H1 (cell line): ENCODE measurements at regions not wholly inside any gene's neighbourhood (a gene's known extent, or its start where the extent isn't known, plus 50 kb on each side); places are given as distances from the start of the nearest gene placed in this dataset.
"Not testable (repeated sequence)": the region's sequence is repeated elsewhere in the genome, so short reads cannot be mapped to it uniquely, and the experiment has no call there.

ENCODE experiments used
- CTCF ChIA-PET: fragments of 300-600 bp; sonication (Branson Sonifier 250); formaldehyde crosslinking; loops from one replicate; lab custom pipeline; 2021; ENCODE audit not compliant: partially characterized antibody; lab: Charles Lee
- POLR2A ChIA-PET: fragments of 300-600 bp; sonication (Branson Sonifier 250); formaldehyde crosslinking; loops from one replicate; lab custom pipeline; 2021; ENCODE audit warnings: inconsistent platforms; ENCODE audit not compliant: partially characterized antibody; lab: Charles Lee
- DNase-seq, 2 experiments: peaks; one replicate each; pipeline versions ENCODE4 v3.0.0 to v3.0.0-alpha.2; 2010 to 2022; ENCODE audit warnings: low spot score in 2 of 2, low read depth in 1 of 2, mixed read lengths in 1 of 2
- FAIRE-seq: peaks from 2 replicates; lab custom pipeline; 2011; peaks lifted over from hg19 to GRCh38; lab: Jason Lieb, UNC
- H2AFZ ChIP-seq: 2 replicates; pipeline ENCODE4 v1.8.1; 2012; ENCODE audit warnings: low read length, inconsistent platforms
- H2AK5ac ChIP-seq: 2 replicates; pipeline ENCODE4 v1.6.1; 2013; ENCODE audit warnings: low read depth, low read length
- H2BK120ac ChIP-seq: replicated peaks from 2 replicates; pipeline ENCODE3; 2013; ENCODE audit warnings: low read depth, low read length, inconsistent platforms
- H2BK12ac ChIP-seq: 2 replicates; pipeline ENCODE4 v1.6.1; 2013; ENCODE audit warnings: low read depth, low read length
- H2BK15ac ChIP-seq: 2 replicates; pipeline ENCODE4 v1.6.1; 2013; ENCODE audit warnings: low read length
- H2BK20ac ChIP-seq: 2 replicates; pipeline ENCODE4 v1.6.1; 2013; ENCODE audit warnings: low read length
- H2BK5ac ChIP-seq: 2 replicates; pipeline ENCODE4 v1.6.1; 2013; ENCODE audit warnings: low read depth, low read length
- H3K14ac ChIP-seq: 2 replicates; pipeline ENCODE4 v1.6.1; 2013; ENCODE audit warnings: inconsistent platforms; ENCODE audit not compliant: insufficient read length
- H3K18ac ChIP-seq: 2 replicates; pipeline ENCODE4 v1.6.1; 2013; ENCODE audit warnings: low read length; ENCODE audit errors: extremely low read depth
- H3K23ac ChIP-seq: 2 replicates; pipeline ENCODE4 v1.6.1; 2013; ENCODE audit warnings: inconsistent platforms; ENCODE audit not compliant: insufficient read length
- H3K23me2 ChIP-seq: 2 replicates; pipeline ENCODE4 v1.6.1; 2013; ENCODE audit warnings: low read depth, low read length
- H3K27ac ChIP-seq: 2 replicates; pipeline ENCODE4 v1.6.1; 2011; ENCODE audit warnings: low read depth, low read length, inconsistent platforms
- H3K27me3 ChIP-seq, 4 experiments: replicated peaks in 1 of 4; 1 replicate in 1 of 4; 2 replicates in 3 of 4; pipeline versions ENCODE4 v1.6.1 to v1.8.1; 2011 to 2013; ENCODE audit warnings: low read length in 3 of 4, mild to moderate bottlenecking in 3 of 4, inconsistent platforms in 2 of 4, mixed read lengths in 2 of 4, moderate library complexity in 1 of 4; ENCODE audit not compliant: control insufficient read depth in 3 of 4, insufficient read depth in 3 of 4; ENCODE audit errors: extremely low read depth in 1 of 4
- H3K36me3 ChIP-seq, 4 experiments: 2 replicates each; pipeline versions ENCODE4 v1.6.1 to v1.8.1; 2011 to 2013; ENCODE audit warnings: mild to moderate bottlenecking in 4 of 4, low read length in 3 of 4, moderate library complexity in 2 of 4, control low read depth in 1 of 4, inconsistent platforms in 1 of 4; ENCODE audit not compliant: insufficient read depth in 4 of 4, control insufficient read depth in 2 of 4
- H3K4ac ChIP-seq: replicated peaks from 2 replicates; pipeline ENCODE3; 2013; ENCODE audit warnings: low read length, low read depth, mixed read lengths, inconsistent platforms; ENCODE audit not compliant: insufficient read length
- H3K4me1 ChIP-seq, 4 experiments: replicated peaks in 1 of 4; 1 replicate in 1 of 4; 2 replicates in 3 of 4; pipeline versions ENCODE4 v1.6.1 to v1.8.1; 2011 to 2013; ENCODE audit warnings: low read length in 3 of 4, inconsistent platforms in 2 of 4, mixed read lengths in 1 of 4; ENCODE audit not compliant: insufficient read depth in 4 of 4, control insufficient read depth in 3 of 4
- H3K4me2 ChIP-seq, 2 experiments: 2 replicates each; pipeline versions ENCODE4 v1.6.1 to v1.8.1; 2011 to 2013; ENCODE audit warnings: low read depth in 2 of 2, low read length in 2 of 2, control low read depth in 1 of 2, inconsistent platforms in 1 of 2, mild to moderate bottlenecking in 1 of 2; ENCODE audit not compliant: insufficient read depth in 1 of 2
- H3K4me3 ChIP-seq, 4 experiments: fragments of 200-600, 300-600 bp in 1 of 4; sonication (generic), shearing (Covaris generic), sonication (Bioruptor Twin) in 1 of 4; 2 replicates each; pipeline versions ENCODE4 v1.5.1 to v1.8.1; 2011 to 2016; ENCODE audit warnings: low read length in 4 of 4, low read depth in 3 of 4, control low read depth in 2 of 4, inconsistent platforms in 2 of 4, mild to moderate bottlenecking in 2 of 4, mixed read lengths in 1 of 4, moderate library complexity in 1 of 4; ENCODE audit not compliant: insufficient read depth in 2 of 4; ENCODE audit errors: extremely low read depth in 1 of 4
- H3K56ac ChIP-seq: replicated peaks from 2 replicates; pipeline ENCODE3; 2013; ENCODE audit warnings: low read depth, mild to moderate bottlenecking, mixed read lengths, low read length, inconsistent platforms; ENCODE audit not compliant: insufficient read length
- H3K79me1 ChIP-seq: 2 replicates; pipeline ENCODE4 v1.6.1; 2013; ENCODE audit warnings: low read depth, low read length, control low read depth
- H3K79me2 ChIP-seq, 2 experiments: 2 replicates each; pipeline versions ENCODE4 v1.6.1 to v1.8.1; 2012 to 2013; ENCODE audit warnings: low read length in 2 of 2, mild to moderate bottlenecking in 2 of 2, inconsistent platforms in 1 of 2; ENCODE audit not compliant: insufficient read depth in 2 of 2, control insufficient read depth in 1 of 2
- H3K9ac ChIP-seq, 4 experiments: replicated peaks in 1 of 4; 1 replicate in 1 of 4; 2 replicates in 3 of 4; pipeline versions ENCODE4 v1.6.1 to v1.8.1; 2011 to 2013; ENCODE audit warnings: low read depth in 3 of 4, low read length in 3 of 4, control low read depth in 2 of 4, mild to moderate bottlenecking in 2 of 4, moderate library complexity in 2 of 4, inconsistent platforms in 1 of 4; ENCODE audit errors: extremely low read depth in 1 of 4
- H3K9me3 ChIP-seq, 2 experiments: 2 replicates each; pipeline versions ENCODE4 v1.6.1 to v1.8.1; 2012 to 2013; ENCODE audit warnings: mild to moderate bottlenecking in 2 of 2, moderate library complexity in 2 of 2, control low read depth in 1 of 2, inconsistent platforms in 1 of 2, low read depth in 1 of 2, low read length in 1 of 2, mixed read lengths in 1 of 2; ENCODE audit not compliant: insufficient read depth in 2 of 2
- H4K20me1 ChIP-seq, 2 experiments: replicated peaks in 1 of 2; 2 replicates each; pipeline versions ENCODE3 to v1.8.1; 2011 to 2013; ENCODE audit warnings: inconsistent platforms in 2 of 2, low read length in 2 of 2, mild to moderate bottlenecking in 1 of 2; ENCODE audit not compliant: insufficient read depth in 2 of 2, control insufficient read depth in 1 of 2
- H4K5ac ChIP-seq: 2 replicates; pipeline ENCODE4 v1.6.1; 2013; ENCODE audit warnings: low read length, low read depth, mixed read lengths, inconsistent platforms; ENCODE audit not compliant: insufficient read length
- H4K8ac ChIP-seq: 2 replicates; pipeline ENCODE4 v1.8.0; 2013; ENCODE audit warnings: mild to moderate bottlenecking, moderate library complexity, low read length, inconsistent platforms; ENCODE audit not compliant: insufficient read depth; ENCODE audit errors: extremely low read depth
- H4K91ac ChIP-seq: replicated peaks from 2 replicates; pipeline ENCODE3; 2013; ENCODE audit warnings: low read length, mixed read lengths, inconsistent platforms; ENCODE audit not compliant: insufficient read length
- WGBS, 2 experiments: shearing (Covaris generic) in 1 of 2; methylation state at CpG; one replicate each; pipeline versions ENCODE4 v1.1.6 to v1.1.7; 2013 to 2015; ENCODE audit warnings: low lambda C conversion rate in 2 of 2, mixed read lengths in 2 of 2, inconsistent platforms in 1 of 2, low coverage in 1 of 2, missing lambda C conversion rate in 1 of 2; ENCODE audit not compliant: insufficient replicate concordance in 2 of 2, insufficient coverage in 1 of 2, insufficient read length in 1 of 2; ENCODE audit errors: extremely low coverage in 1 of 2, missing lambda C conversion rate in 1 of 2; 5-methylcytosine and 5-hydroxymethylcytosine counted together

GRCh38 chr16:33913601-33914000 is 454.2 kb downstream of the TP53TG3F start:
- H3K27ac ChIP-seq, H2AK5ac ChIP-seq, POLR2A ChIA-PET, H3K18ac ChIP-seq, DNase-seq, H3K9ac ChIP-seq, H3K4me3 ChIP-seq, H2BK12ac ChIP-seq, H3K36me3 ChIP-seq, H3K14ac ChIP-seq, H4K91ac ChIP-seq, H3K4me1 ChIP-seq, H3K4ac ChIP-seq, FAIRE-seq, H3K79me2 ChIP-seq, H4K20me1 ChIP-seq, H2BK5ac ChIP-seq, H2BK120ac ChIP-seq, H4K8ac ChIP-seq, H3K79me1 ChIP-seq, H4K5ac ChIP-seq, H3K23me2 ChIP-seq, H2AFZ ChIP-seq, H3K27me3 ChIP-seq, H3K23ac ChIP-seq, H3K4me2 ChIP-seq, H2BK15ac ChIP-seq, H2BK20ac ChIP-seq, CTCF ChIA-PET, H3K56ac ChIP-seq: not testable (repeated sequence)
- 89% methylated on average over 3 of the region's 4 CpGs; no CpG with 5 or more reads in 1 of the 2 experiments for WGBS, 2 experiments
- H3K9me3 ChIP-seq: peaks cover 0 to 16% of the 10 kb centered on the region in 2 experiments; a peak in 1 of 4 replicates

- WGBS, 2 experiments: 69% methylated on average over 5 of the region's 18 CpGs; no CpG with 5 or more reads in 1 of the 2 experiments
- H4K20me1 ChIP-seq, POLR2A ChIA-PET: not testable (repeated sequence)
Observed at GRCh38 chr16:33920761-33921545, 461.5 kb downstream of the TP53TG3F start.

More at GRCh38 chr16:33920761-33921545, 461.5 kb downstream of the TP53TG3F start:
- H3K79me1 ChIP-seq, H2BK120ac ChIP-seq, H3K27ac ChIP-seq, H3K56ac ChIP-seq, H3K4ac ChIP-seq, H3K4me3 ChIP-seq, H2BK5ac ChIP-seq, H3K23me2 ChIP-seq, H2AK5ac ChIP-seq, H3K36me3 ChIP-seq, H3K4me1 ChIP-seq, H3K18ac ChIP-seq, H3K23ac ChIP-seq, H4K91ac ChIP-seq, H2AFZ ChIP-seq, H3K27me3 ChIP-seq, DNase-seq, H3K9ac ChIP-seq, H2BK15ac ChIP-seq, H4K8ac ChIP-seq, H2BK20ac ChIP-seq, H3K14ac ChIP-seq, FAIRE-seq, H2BK12ac ChIP-seq, H4K5ac ChIP-seq, H3K4me2 ChIP-seq, CTCF ChIA-PET, H3K79me2 ChIP-seq: not testable (repeated sequence)
- peaks cover 0 to 10% of the 10 kb centered on the region in 2 experiments; a peak in 2 of 4 replicates for H3K9me3 ChIP-seq
